GM20000 (cell line): ENCODE measurements at regions not wholly inside any gene's neighbourhood (a gene's known extent, or its start where the extent isn't known, plus 50 kb on each side); places are given as distances from the start of the nearest gene placed in this dataset.

Source experiments
- DNase-seq: peaks from one replicate; pipeline ENCODE4 v3.0.0; 2012; ENCODE audit warnings: low spot score
- CTCF ChIP-seq: IDR thresholded peaks from 2 replicates; pipeline ENCODE4 v1.5.1; 2012; ENCODE audit warnings: mild to moderate bottlenecking, control low read depth; ENCODE audit errors: extremely low read depth, missing control alignments

GRCh38 chr6:25018568-25018954 is 82.8 kb upstream of the RIPOR2 start:
- TF ChIP-seq CTCF = no peak

GRCh38 chr6:25022140-25022553 is 86.4 kb upstream of the RIPOR2 start:
- TF ChIP-seq CTCF = no peak
- no peak for DNase-seq

More at GRCh38 chr6:25018568-25018954, 82.8 kb upstream of the RIPOR2 start:
- DNase-seq = no peak

- TF ChIP-seq CTCF = no peak
- no peak for DNase-seq
Observed at GRCh38 chr6:25023781-25024180, 88.0 kb upstream of the RIPOR2 start.

- TF ChIP-seq CTCF = no peak
- DNase-seq = no peak
Observed at GRCh38 chr6:25024821-25025220, 89.1 kb upstream of the RIPOR2 start.

GRCh38 chr6:25025248-25025918 is 89.6 kb upstream of the RIPOR2 start:
- DNase-seq = no peak
- no peak for TF ChIP-seq CTCF

- DNase-seq = no peak
- no peak for TF ChIP-seq CTCF
Observed at GRCh38 chr6:25025919-25026301, 90.2 kb upstream of the RIPOR2 start.

GRCh38 chr6:25026723-25027122 is 91.0 kb upstream of the RIPOR2 start:
- TF ChIP-seq CTCF = no peak
- DNase-seq = no peak
